Left lung (tissue), 4 donors: ENCODE measurements at regions not wholly inside any gene's neighbourhood (a gene's known extent, or its start where the extent isn't known, plus 50 kb on each side); places are given as distances from the start of the nearest gene placed in this dataset.
A peak's percentile ranks its signal among the peaks of the same experiment; 100 is the strongest.
"Not testable (repeated sequence)": the region's sequence is repeated elsewhere in the genome, so short reads cannot be mapped to it uniquely, and the experiment has no call there.

Source experiments
- ATAC-seq: fragments of 200-7000 bp; cut with Tn5 transposase; one replicate; pipeline ENCODE4 v1.9.1; 2020; ENCODE audit warnings: moderate library complexity
- DNase-seq, 4 donors: peaks; one replicate each; pipeline ENCODE4 v3.0.0-alpha.2; 2013 to 2020
- H3K27ac ChIP-seq, 2 donors: fragments of 200-600 bp; sonication (generic) in 1 of 2; one replicate each; pipeline versions ENCODE4 v1.5.0 to v1.8.0; 2020 to 2021
- H3K27me3 ChIP-seq, 2 donors: fragments of 200-600 bp; sonication (generic) in 1 of 2; one replicate each; pipeline versions ENCODE4 v1.5.0 to v1.8.0; 2020 to 2021
- H3K36me3 ChIP-seq, 2 donors: fragments of 200-600 bp; sonication (generic) in 1 of 2; one replicate each; pipeline versions ENCODE4 v1.5.0 to v1.8.0; 2020 to 2021
- H3K4me1 ChIP-seq, 2 donors: fragments of 200-600 bp; one replicate each; pipeline ENCODE4 v1.8.0; 2021
- H3K4me3 ChIP-seq, 2 donors: fragments of 200-600 bp; sonication (generic) in 1 of 2; one replicate each; pipeline versions ENCODE4 v1.5.0 to v1.8.0; 2020 to 2021; ENCODE audit warnings: mild to moderate bottlenecking in 1 of 2
- H3K9me3 ChIP-seq, 2 donors: fragments of 200-600 bp; sonication (generic) in 1 of 2; one replicate each; pipeline versions ENCODE4 v1.5.0 to v1.8.0; 2020 to 2021
- CTCF ChIP-seq, 2 donors: fragments of 200-600 bp; sonication (generic) in 1 of 2; IDR thresholded peaks; one replicate each; pipeline versions ENCODE4 v1.5.0 to v1.8.0; 2021; ENCODE audit warnings: antibody characterized with exemption in 2 of 2
- intact Hi-C, 2 donors: fragments of 100-400 bp; cut with DNase I; formaldehyde crosslinking; loops; one replicate each; pipeline versions ENCODE4 v1.11.2 to v1.14.2; 2022
- donor health status: DM: no; HTN: yes; CAD: no.
- donor health status: DM: no; HTN: no; CAD: no.

- H3K27ac ChIP-seq: no peak overlapping the region
- ATAC-seq (no peak), DNase-seq (no peak)
- H3K9me3 ChIP-seq: no peaks in the 10 kb centered on the region
- H3K4me1 ChIP-seq: no peaks in the 10 kb centered on the region
- no peak for TF ChIP-seq CTCF (IDR thresholded peaks at IDR 0.05)
- H3K36me3 ChIP-seq: no peaks in the 10 kb centered on the region
- intact Hi-C loops: no loop called here
- no peaks in the 10 kb centered on the region for H3K27me3 ChIP-seq
- H3K4me3 ChIP-seq: no peak overlapping the region
Measured at GRCh38 chr5:12947379-12947778, 997.1 kb downstream of the DNAH5 start.

- intact Hi-C loops, H3K9me3 ChIP-seq, DNase-seq, H3K4me3 ChIP-seq, H3K27ac ChIP-seq, H3K36me3 ChIP-seq, ATAC-seq, H3K27me3 ChIP-seq, H3K4me1 ChIP-seq: not testable (repeated sequence)
Measured at GRCh38 chr5:12945477-12945876, 999.0 kb downstream of the DNAH5 start.

- Histone ChIP-seq H3K9me3 (peaks cover 0 to 16% of the 10 kb centered on the region in 2 donors), H3K36me3 (no peaks in the 10 kb centered on the region), H3K4me1 (no peaks in the 10 kb centered on the region), H3K27ac (no peak overlapping the region), H3K27me3 (no peaks in the 10 kb centered on the region), H3K4me3 (no peak overlapping the region)
- ATAC-seq (no peak), DNase-seq (no peak)
- intact Hi-C loops: no loop called here
- TF ChIP-seq CTCF (IDR thresholded peaks at IDR 0.05): no peak
Measured at GRCh38 chr5:12936221-12936620, 1008.3 kb downstream of the DNAH5 start.

GRCh38 chr5:12934722-12935121 is 1009.8 kb downstream of the DNAH5 start:
- Histone ChIP-seq H3K27ac (no peak overlapping the region), H3K36me3 (no peaks in the 10 kb centered on the region), H3K4me1 (no peaks in the 10 kb centered on the region), H3K4me3 (no peak overlapping the region), H3K9me3 (peaks cover 0 to 16% of the 10 kb centered on the region in 2 donors), H3K27me3 (no peaks in the 10 kb centered on the region)
- DNase-seq (peak in 1 of 4 donors; percentile 0), ATAC-seq (no peak)
- intact Hi-C loops: no loop called here
- no peak for TF ChIP-seq CTCF (IDR thresholded peaks at IDR 0.05)

GRCh38 chr5:12920527-12920926 is 1016.3 kb upstream of the CTNND2 start:
- intact Hi-C loops: no loop called here
- ATAC-seq (no peak), DNase-seq (no peak)
- Histone ChIP-seq H3K36me3 (no peaks in the 10 kb centered on the region), H3K9me3 (peaks cover 0 to 10% of the 10 kb centered on the region in 2 donors), H3K4me1 (no peaks in the 10 kb centered on the region), H3K4me3 (no peak overlapping the region), H3K27ac (no peak overlapping the region), H3K27me3 (no peaks in the 10 kb centered on the region)
- TF ChIP-seq CTCF (IDR thresholded peaks at IDR 0.05): no peak

GRCh38 chr5:12911156-12911555 is 1006.9 kb upstream of the CTNND2 start:
- no peak overlapping the region for H3K27ac ChIP-seq
- intact Hi-C loops: no loop called here
- TF ChIP-seq CTCF (IDR thresholded peaks at IDR 0.05): no peak
- no peaks in the 10 kb centered on the region for H3K36me3 ChIP-seq
- H3K9me3 ChIP-seq: no peaks in the 10 kb centered on the region
- DNase-seq (no peak), ATAC-seq (no peak)
- H3K4me3 ChIP-seq: no peak overlapping the region
- H3K27me3 ChIP-seq: no peaks in the 10 kb centered on the region
- H3K4me1 ChIP-seq: no peaks in the 10 kb centered on the region
